Left renal cortex interstitium (tissue), 4 donors: ENCODE measurements at regions not wholly inside any gene's neighbourhood (a gene's known extent, or its start where the extent isn't known, plus 50 kb on each side); places are given as distances from the start of the nearest gene placed in this dataset.
"Not testable (repeated sequence)": the region's sequence is repeated elsewhere in the genome, so short reads cannot be mapped to it uniquely, and the experiment has no call there.

Experiments used
- DNase-seq, 4 donors: peaks; one replicate each; pipeline ENCODE4 v3.0.0-alpha.2; 2013; ENCODE audit warnings: low read depth in 4 of 4, low spot score in 2 of 4, missing footprints in 1 of 4

- no peak for DNase-seq
Observed at GRCh38 chr3:177336873-177337450, 139.7 kb upstream of the TBL1XR1 start.

- DNase-seq, result no peak
Observed at GRCh38 chr3:177337541-177338331, 140.5 kb upstream of the TBL1XR1 start.

GRCh38 chr3:177338697-177339219 is 141.5 kb upstream of the TBL1XR1 start:
- DNase-seq, result no peak

- DNase-seq, result not testable (repeated sequence)
Observed at GRCh38 chr3:177339220-177339703, 142.0 kb upstream of the TBL1XR1 start.

DNA sequence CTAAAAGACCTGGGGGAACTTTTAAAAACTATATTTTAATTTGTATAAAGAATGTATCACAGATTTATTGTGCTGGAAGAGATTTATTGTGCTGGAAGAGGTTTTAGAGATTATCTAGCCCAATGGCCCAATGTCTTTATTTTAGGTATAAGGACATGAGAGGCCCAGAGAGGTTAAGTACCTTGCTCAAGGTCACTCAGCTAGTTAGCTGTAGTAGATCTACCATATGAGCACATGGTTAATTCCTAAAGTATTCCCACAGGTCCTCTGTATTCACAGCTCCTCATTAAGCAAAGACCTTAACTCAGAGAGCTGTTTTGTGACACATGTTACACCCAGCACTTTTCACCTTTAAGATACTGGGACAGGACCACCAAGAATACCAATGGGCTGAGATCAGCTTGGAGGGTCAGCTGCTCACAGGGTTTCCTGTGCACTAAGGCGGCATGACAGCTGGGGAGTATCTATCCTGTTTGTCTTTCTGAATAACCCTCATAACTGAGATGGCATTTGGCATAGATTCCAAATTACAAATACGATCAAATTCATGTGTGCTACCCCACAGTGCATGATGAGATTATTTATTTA is 143.1 kb upstream of the TBL1XR1 start:
- DNase-seq, result no peak

- no peak for DNase-seq
Observed at GRCh38 chr3:177341736-177342419, 144.6 kb upstream of the TBL1XR1 start.

DNA sequence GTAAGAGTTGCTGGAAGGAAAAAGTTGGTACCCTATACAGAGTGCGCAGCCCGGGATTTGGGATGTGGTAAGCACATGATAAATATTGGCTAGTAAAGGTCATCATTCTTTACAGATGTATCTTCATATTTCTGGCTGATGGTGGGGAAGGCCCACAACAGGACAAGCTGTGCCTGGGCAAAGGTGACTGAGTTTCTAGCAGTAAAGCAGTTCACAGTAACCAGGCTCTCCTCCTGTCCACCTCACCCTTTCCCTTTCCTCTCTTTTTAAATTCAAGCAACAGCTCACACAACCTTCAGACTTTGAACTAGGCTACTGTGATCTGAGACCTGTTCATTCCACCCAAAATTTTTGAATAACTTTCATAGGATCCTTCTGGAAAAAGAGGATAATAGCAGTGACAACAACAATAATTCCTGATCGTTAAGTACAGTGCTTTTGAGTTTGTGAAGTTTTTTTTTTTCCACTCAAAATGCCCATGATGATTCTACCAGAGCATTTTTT is 145.9 kb upstream of the TBL1XR1 start:
- DNase-seq, result no peak

- DNase-seq, result peak in 1 of 4 donors; percentile 67
Observed at GRCh38 chr3:177345049-177345972, 148.0 kb upstream of the TBL1XR1 start.

DNA sequence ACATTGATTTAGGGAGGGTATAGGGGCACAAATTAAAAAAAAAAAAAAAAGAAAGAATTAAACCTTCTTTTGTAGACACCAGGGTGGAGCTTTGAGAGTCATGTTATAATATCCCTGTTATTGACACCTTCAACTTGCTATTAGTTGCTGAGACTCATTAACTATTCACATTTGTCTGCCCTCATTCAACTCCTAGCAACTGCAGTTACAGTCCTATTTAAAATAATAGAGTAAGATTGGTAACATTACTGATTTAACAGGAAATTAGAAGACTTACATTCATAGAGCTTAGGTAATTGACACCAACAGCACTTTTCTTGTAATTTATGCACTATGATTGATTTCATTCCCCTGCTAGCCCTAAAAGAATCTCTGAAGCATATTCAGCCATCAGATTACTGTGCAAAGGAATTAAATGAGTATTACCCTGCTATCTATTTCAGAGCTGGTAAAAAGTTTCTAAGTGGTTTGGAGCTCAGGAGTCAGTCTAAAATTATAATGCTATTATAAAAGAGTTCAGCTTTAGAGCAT is 148.8 kb upstream of the TBL1XR1 start:
- DNase-seq, result no peak

- DNase-seq, result no peak
Observed at GRCh38 chr3:177346878-177347277, 149.6 kb upstream of the TBL1XR1 start.

DNA sequence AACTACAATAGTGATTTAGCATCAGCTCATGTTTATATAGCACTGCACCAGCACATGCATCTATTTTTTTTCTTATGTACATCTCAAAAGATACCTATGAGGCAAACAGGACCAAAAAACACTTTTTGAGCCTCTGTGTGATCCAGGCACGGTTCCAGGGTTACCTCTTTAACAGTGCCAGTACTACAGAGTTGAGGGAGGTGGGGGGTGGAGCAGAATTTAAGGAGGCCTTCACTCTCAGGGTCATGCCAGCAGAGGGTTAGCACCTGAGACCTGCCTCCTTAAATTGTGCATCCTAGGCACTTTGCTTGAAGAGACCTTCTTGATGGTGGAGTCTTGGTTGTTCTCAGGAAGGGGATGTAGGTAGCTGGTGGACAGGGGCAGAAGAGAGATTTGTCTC is 150.3 kb upstream of the TBL1XR1 start:
- DNase-seq, result no peak

- no peak for DNase-seq
Observed at GRCh38 chr3:177348974-177349373, 151.7 kb upstream of the TBL1XR1 start.

DNA sequence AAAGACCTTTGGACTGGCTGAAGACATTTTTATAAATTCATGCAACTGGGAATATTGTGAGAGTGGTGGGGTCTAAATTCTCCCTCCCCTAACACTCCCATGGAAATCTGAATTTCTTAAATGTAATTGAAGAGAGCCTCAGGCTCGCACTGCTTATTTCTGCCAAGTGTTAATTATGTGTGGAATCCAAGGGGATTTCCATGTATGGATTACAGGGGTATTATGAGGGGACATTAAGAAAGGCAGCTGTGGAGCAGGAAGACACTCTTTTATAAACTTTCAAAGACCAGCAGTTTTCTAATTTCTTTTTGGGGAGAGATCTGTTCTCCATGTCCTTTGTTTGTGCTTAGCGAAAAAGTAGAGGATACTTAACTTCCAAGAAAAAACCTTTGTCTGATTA is 152.1 kb upstream of the TBL1XR1 start:
- DNase-seq, result no peak

DNA sequence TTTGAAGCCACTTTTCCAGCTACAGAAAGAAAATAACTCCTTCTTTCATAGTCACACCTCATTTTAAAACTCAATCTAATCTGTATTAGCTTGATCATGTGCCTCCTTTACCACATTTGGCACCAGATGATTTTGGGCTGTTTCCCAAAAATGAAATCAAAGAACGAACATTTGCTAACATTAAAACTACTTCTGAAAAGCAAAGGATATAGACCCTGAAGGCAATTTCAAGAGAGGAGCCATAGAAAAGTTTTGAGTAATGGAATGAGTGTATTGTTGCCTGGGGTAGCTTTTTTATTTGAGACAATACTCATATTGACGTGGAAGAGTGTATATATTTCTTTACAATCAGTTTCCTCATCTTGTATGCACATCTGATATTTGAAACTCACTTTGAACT is 152.8 kb upstream of the TBL1XR1 start:
- DNase-seq, result no peak

- no peak for DNase-seq
Observed at GRCh38 chr3:177351206-177351605, 153.9 kb upstream of the TBL1XR1 start.

DNA sequence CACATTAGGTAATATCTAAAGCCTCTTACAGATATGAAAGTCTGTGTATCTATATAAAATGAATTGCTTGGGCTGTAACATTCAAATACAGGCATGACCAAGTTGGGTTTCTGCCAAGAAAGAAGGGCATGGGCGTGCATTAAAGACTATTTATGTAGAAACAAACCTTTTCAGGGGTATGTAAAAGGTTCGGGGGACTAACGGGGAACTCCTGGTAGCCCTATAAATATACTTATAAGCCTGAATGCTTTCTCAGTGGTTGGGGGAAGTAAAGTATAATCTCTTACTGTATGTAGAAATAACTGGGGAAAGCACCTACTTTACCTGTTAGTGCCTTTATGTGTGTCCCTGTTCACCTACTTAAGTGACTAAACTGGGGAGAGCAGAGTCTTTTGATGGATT is 154.5 kb upstream of the TBL1XR1 start:
- no peak for DNase-seq

- DNase-seq, result no peak
Observed at GRCh38 chr3:177352424-177352823, 155.1 kb upstream of the TBL1XR1 start.

DNA sequence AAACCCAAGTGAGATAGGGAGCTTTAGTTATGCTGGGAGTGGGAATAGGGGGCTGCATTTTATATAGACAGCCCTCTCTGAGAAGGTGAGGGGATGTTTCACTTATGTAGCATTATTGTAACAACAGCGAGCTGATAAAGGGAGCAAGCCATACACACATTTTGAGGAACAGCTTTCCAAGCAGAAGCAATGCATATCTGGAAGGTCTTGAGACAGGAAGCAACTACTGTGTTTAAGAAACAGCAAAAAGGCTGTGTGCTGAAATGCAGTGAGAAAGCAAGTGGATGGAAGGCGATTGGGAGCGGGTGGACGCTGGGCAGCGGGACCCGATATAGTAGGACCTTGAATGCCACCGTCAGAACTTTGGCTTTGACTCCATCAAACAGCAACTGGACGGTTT is 155.9 kb upstream of the TBL1XR1 start:
- no peak for DNase-seq

GRCh38 chr3:177353879-177354278 is 156.6 kb upstream of the TBL1XR1 start:
- not testable (repeated sequence) for DNase-seq

- DNase-seq, result no peak
Observed at GRCh38 chr3:177354466-177354865, 157.2 kb upstream of the TBL1XR1 start.
